A549 (cell line): ENCODE measurements at regions not wholly inside any gene's neighbourhood (a gene's known extent, or its start where the extent isn't known, plus 50 kb on each side); places are given as distances from the start of the nearest gene placed in this dataset.
"Not testable (repeated sequence)": the region's sequence is repeated elsewhere in the genome, so short reads cannot be mapped to it uniquely, and the experiment has no call there.

Experiments
- ATAC-seq, 2 experiments: fragments of 200-7000 bp in 1 of 2; fragments of >200 bp in 1 of 2; cut with Nextera tagmentation in 1 of 2; cut with Tn5 transposase in 1 of 2; 3 replicates each; pipeline versions ENCODE4 v1.8.0 to v1.9.1; 2018 to 2020; ENCODE audit warnings: mild to moderate bottlenecking in 1 of 2, moderate library complexity in 1 of 2
- CTCF ChIA-PET: fragments of 300-600 bp; sonication (Branson Sonifier 250); formaldehyde crosslinking; extraction: SDS; loops from one replicate; lab custom pipeline; 2021; ENCODE audit warnings: antibody characterized with exemption, inconsistent platforms; lab: Yijun Ruan, JAX
- POLR2A ChIA-PET: fragments of 350-600 bp; formaldehyde crosslinking; extraction: SDS; loops from one replicate; lab custom pipeline; 2021; ENCODE audit warnings: antibody characterized with exemption, inconsistent platforms; lab: Yijun Ruan, JAX
- DNase-seq, 2 experiments: peaks; one replicate each; pipeline versions ENCODE4 v3.0.0 to v3.0.0-alpha.2; 2011 to 2016; ENCODE audit warnings: low read depth in 1 of 2, low spot score in 1 of 2
- FAIRE-seq: peaks from 2 replicates; lab custom pipeline; 2011; peaks lifted over from hg19 to GRCh38; lab: Jason Lieb, UNC
- H3K27ac ChIP-seq, 2 experiments: fragments of >200 bp; sonication (Bioruptor Twin); formaldehyde crosslinking; 3 replicates each; pipeline ENCODE4 v1.5.1; 2016 to 2017
- H3K4me1 ChIP-seq: fragments of >200 bp; sonication (Bioruptor Twin); formaldehyde crosslinking; 3 replicates; pipeline ENCODE4 v1.6.1; 2016
- H3K4me2 ChIP-seq: fragments of >200 bp; sonication (Bioruptor Twin); formaldehyde crosslinking; 3 replicates; pipeline ENCODE4 v1.6.1; 2016
- H3K4me3 ChIP-seq: fragments of >200 bp; sonication (Bioruptor Twin); formaldehyde crosslinking; 3 replicates; pipeline ENCODE4 v1.5.1; 2016
- H3K9me3 ChIP-seq: fragments of >200 bp; sonication (Bioruptor Twin); formaldehyde crosslinking; 3 replicates; pipeline ENCODE4 v1.6.1; 2016
- CHD4 ChIP-seq: fragments of 200-600 bp; sonication (generic); IDR thresholded peaks from 2 replicates; pipeline ENCODE4 v1.6.1; 2016; ENCODE audit warnings: antibody characterized with exemption, mild to moderate bottlenecking, borderline replicate concordance
- HOXB5 ChIP-seq: fragments of 250-450 bp; sonication (Bioruptor Pico); IDR thresholded peaks from 2 replicates; pipeline ENCODE4 v1.5.0; 2020; ENCODE audit warnings: mild to moderate bottlenecking, moderate library complexity
- KDM1A ChIP-seq: fragments of 200-600 bp; sonication (generic); IDR thresholded peaks from 2 replicates; pipeline ENCODE4 v1.6.1; 2016; ENCODE audit warnings: low read depth, mild to moderate bottlenecking
- POLR2A ChIP-seq: IDR thresholded peaks from 2 replicates; pipeline ENCODE4 v1.6.1; 2012; ENCODE audit warnings: mild to moderate bottlenecking, low read length
- ZC3H11A ChIP-seq: fragments of 450-650 bp; IDR thresholded peaks from 2 replicates; pipeline ENCODE4 v1.6.1; 2014; ENCODE audit warnings: antibody characterized with exemption, mild to moderate bottlenecking
- ZNF302 ChIP-seq: fragments of 250-450 bp; sonication (Bioruptor Pico); IDR thresholded peaks from 2 replicates; pipeline ENCODE4 v1.9.0; 2021; ENCODE audit warnings: inconsistent platforms, mild to moderate bottlenecking, moderate library complexity
- ZSCAN20 ChIP-seq: fragments of 250-450 bp; sonication (Bioruptor Pico); IDR thresholded peaks from 2 replicates; pipeline ENCODE4 v1.8.0; 2022; ENCODE audit warnings: mild to moderate bottlenecking, moderate library complexity
- WGBS: methylation state at CpG from one replicate; pipeline ENCODE4 v1.1.6; 2017; ENCODE audit errors: missing lambda C conversion rate; 5-methylcytosine and 5-hydroxymethylcytosine counted together
- TF ChIP-seq, protein P1 (sequence below): fragments of 200-600 bp; sonication (generic); IDR thresholded peaks from 2 replicates; pipeline ENCODE4 v1.6.1; 2016; ENCODE audit warnings: antibody characterized with exemption, mild to moderate bottlenecking, moderate library complexity
- TF ChIP-seq, protein P2 (sequence below): fragments of 450-650 bp; IDR thresholded peaks from 2 replicates; pipeline ENCODE4 v1.6.1; 2014; ENCODE audit warnings: antibody characterized with exemption
- TF ChIP-seq, protein P3 (sequence below): fragments of >200 bp; sonication (Bioruptor Twin); formaldehyde crosslinking; IDR thresholded peaks from 3 replicates; pipeline ENCODE4 v1.5.1; 2016
- TF ChIP-seq, protein P4 (sequence below): IDR thresholded peaks from 2 replicates; pipeline ENCODE4 v1.6.1; 2012

DNA sequence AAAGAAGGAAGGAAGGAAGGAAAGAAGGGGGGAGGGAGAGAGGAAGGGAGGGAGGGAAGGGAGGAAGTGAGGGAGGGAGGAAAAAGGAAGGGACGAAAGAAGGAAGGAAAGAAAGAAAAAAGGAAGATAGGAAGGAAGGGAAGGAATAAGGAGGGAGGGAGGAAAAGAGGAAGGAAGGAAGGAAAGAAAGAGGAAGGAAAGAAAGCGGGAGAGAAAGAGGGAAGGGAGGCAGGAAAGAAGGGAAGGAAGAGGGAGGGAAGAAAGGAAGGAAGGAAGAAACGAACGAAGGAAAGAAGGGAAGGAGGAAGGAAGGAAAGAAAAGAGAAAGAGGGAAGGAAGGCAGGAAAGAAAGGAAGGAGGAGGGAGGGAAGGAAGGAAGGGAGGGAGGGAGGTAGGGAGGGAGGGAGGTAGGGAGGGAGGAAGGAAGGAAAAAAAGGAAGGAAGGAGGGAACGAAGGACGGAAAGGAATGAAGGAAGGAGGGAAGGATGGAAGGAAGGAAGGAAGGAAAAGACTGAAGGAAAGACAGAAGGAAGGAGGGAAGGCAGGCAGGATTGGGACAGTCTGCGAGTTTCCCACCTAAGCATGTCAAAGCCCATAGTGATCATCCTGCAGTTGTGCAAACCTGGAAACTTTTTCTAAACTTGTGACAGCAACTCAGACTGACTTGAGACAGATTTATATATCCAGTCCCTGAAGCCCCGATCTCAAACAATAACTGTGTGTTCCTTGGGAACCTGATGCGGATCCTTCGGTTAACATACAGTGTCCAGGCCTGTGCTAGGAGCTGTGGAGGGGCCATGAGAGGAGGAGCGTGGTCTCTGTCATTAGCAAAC, 59.8 kb upstream of the IYD start (continued):
- TF ChIP-seq, protein P1, sequence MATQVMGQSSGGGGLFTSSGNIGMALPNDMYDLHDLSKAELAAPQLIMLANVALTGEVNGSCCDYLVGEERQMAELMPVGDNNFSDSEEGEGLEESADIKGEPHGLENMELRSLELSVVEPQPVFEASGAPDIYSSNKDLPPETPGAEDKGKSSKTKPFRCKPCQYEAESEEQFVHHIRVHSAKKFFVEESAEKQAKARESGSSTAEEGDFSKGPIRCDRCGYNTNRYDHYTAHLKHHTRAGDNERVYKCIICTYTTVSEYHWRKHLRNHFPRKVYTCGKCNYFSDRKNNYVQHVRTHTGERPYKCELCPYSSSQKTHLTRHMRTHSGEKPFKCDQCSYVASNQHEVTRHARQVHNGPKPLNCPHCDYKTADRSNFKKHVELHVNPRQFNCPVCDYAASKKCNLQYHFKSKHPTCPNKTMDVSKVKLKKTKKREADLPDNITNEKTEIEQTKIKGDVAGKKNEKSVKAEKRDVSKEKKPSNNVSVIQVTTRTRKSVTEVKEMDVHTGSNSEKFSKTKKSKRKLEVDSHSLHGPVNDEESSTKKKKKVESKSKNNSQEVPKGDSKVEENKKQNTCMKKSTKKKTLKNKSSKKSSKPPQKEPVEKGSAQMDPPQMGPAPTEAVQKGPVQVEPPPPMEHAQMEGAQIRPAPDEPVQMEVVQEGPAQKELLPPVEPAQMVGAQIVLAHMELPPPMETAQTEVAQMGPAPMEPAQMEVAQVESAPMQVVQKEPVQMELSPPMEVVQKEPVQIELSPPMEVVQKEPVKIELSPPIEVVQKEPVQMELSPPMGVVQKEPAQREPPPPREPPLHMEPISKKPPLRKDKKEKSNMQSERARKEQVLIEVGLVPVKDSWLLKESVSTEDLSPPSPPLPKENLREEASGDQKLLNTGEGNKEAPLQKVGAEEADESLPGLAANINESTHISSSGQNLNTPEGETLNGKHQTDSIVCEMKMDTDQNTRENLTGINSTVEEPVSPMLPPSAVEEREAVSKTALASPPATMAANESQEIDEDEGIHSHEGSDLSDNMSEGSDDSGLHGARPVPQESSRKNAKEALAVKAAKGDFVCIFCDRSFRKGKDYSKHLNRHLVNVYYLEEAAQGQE = no peak
- TF ChIP-seq, all 56 proteins: peak for 0

DNA sequence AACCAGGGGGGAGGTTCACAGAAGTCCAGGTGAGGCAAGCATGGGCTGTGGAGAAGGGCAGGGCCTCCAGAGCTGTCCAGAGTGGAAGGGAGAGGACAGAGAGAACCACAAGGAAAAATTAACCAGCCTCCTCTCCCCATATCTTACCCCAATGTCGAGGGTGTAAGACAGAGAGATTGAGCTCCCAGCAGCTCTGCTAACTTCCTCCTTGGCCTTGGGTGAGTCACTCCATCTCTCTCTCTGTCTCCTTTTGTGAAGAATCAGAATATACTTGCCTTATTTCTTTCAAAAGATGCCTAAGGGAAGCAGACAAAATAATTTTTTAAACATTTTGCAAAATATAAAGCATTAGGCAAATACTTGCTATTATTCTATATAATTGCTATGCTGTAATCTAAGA, 58.3 kb upstream of the IYD start:
- POLR2A ChIA-PET = no interaction called here

DNA sequence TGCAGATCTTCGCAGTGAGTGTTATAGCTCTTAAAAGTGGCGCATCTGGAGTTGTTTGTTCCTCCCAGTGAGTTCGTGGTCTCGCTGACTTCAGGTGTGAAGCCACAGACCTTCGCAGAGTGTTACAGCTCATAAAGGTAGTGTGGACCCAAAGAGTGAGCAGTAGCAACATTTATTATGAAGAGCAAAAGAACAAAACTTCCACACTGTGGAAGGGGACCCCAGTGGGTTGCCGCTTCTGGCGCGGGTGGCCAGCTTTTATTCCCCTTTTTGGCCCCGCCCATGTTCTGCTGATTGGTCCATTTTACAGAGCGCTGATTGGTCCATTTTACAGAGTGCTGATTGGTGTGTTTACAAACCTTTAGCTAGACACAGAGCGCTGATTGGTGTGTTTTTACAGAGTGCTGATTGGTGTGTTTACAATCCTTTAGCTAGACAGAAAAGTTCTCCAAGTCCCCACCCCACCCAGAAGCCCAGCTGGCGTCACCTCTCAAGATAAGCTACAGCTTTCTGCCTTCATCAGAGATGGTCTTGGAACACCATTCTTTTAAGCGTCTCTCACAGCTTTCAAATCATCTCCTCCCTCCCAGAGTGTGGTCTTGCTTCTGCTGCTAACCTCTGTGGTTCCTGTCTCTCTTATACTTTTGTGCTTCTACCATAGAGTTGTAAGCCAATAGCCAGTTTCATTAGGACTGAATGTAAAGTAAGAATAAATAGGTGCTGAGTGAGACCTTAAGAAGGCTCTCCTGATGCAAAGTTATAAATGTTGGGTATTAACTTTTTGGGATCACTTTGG, 57.5 kb upstream of the IYD start:
- CTCF ChIA-PET = interaction anchor here (0.8 kb wide), 1 partner anchor 72 kb away, joined by 3 read pairs; no protein-coding TSS in a partner anchor
- FAIRE-seq, H3K4me2 ChIP-seq, H3K27ac ChIP-seq, POLR2A ChIA-PET, H3K9me3 ChIP-seq, DNase-seq, ATAC-seq, H3K4me3 ChIP-seq, H3K4me1 ChIP-seq: not testable (repeated sequence)
- 62% methylated on average over 11 of the region's 13 CpGs for WGBS

More for the DNA sequence above, 58.3 kb upstream of the IYD start:
- FAIRE-seq (no peak), DNase-seq (no peak), ATAC-seq (no peak)
- no peak overlapping the region for H3K4me3 ChIP-seq
- H3K27ac ChIP-seq = no peak overlapping the region
- TF ChIP-seq ZNF302 (no peak), POLR2A (no peak), ZC3H11A (no peak), KDM1A (no peak), CHD4 (no peak), HOXB5 (CRISPR knock-in tag) (no peak), ZSCAN20 (CRISPR knock-in tag) (no peak)
- TF ChIP-seq, protein P2, sequence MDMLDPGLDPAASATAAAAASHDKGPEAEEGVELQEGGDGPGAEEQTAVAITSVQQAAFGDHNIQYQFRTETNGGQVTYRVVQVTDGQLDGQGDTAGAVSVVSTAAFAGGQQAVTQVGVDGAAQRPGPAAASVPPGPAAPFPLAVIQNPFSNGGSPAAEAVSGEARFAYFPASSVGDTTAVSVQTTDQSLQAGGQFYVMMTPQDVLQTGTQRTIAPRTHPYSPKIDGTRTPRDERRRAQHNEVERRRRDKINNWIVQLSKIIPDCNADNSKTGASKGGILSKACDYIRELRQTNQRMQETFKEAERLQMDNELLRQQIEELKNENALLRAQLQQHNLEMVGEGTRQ = no peak
- TF ChIP-seq, protein P3, sequence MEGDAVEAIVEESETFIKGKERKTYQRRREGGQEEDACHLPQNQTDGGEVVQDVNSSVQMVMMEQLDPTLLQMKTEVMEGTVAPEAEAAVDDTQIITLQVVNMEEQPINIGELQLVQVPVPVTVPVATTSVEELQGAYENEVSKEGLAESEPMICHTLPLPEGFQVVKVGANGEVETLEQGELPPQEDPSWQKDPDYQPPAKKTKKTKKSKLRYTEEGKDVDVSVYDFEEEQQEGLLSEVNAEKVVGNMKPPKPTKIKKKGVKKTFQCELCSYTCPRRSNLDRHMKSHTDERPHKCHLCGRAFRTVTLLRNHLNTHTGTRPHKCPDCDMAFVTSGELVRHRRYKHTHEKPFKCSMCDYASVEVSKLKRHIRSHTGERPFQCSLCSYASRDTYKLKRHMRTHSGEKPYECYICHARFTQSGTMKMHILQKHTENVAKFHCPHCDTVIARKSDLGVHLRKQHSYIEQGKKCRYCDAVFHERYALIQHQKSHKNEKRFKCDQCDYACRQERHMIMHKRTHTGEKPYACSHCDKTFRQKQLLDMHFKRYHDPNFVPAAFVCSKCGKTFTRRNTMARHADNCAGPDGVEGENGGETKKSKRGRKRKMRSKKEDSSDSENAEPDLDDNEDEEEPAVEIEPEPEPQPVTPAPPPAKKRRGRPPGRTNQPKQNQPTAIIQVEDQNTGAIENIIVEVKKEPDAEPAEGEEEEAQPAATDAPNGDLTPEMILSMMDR = no peak
- TF ChIP-seq, protein P4, sequence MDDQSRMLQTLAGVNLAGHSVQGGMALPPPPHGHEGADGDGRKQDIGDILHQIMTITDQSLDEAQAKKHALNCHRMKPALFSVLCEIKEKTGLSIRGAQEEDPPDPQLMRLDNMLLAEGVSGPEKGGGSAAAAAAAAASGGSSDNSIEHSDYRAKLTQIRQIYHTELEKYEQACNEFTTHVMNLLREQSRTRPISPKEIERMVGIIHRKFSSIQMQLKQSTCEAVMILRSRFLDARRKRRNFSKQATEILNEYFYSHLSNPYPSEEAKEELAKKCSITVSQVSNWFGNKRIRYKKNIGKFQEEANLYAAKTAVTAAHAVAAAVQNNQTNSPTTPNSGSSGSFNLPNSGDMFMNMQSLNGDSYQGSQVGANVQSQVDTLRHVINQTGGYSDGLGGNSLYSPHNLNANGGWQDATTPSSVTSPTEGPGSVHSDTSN = no peak
- CTCF ChIA-PET = interaction anchor here (0.6 to 0.8 kb wide), 2 partner anchors 71 to 240 kb away, joined by 3 to 5 read pairs; no protein-coding TSS in a partner anchor
- H3K4me1 ChIP-seq = no peaks in the 10 kb centered on the region
- H3K4me2 ChIP-seq = no peak overlapping the region
- no peaks in the 10 kb centered on the region for H3K9me3 ChIP-seq
- WGBS = 0% methylated on average over 1 of the region's 1 CpG
